Ishikawa (cell line): ENCODE measurements at regions not wholly inside any gene's neighbourhood (a gene's known extent, or its start where the extent isn't known, plus 50 kb on each side); places are given as distances from the start of the nearest gene placed in this dataset.

Experiments used
- CEBPB ChIP-seq: IDR thresholded peaks from 2 replicates; pipeline ENCODE4 v1.6.1; 2012
- CREB1 ChIP-seq: IDR thresholded peaks from 2 replicates; pipeline ENCODE4 v1.6.1; 2012; ENCODE audit warnings: low read depth
- EGR1 ChIP-seq: IDR thresholded peaks from 2 replicates; pipeline ENCODE4 v1.6.1; 2012
- EP300 ChIP-seq: IDR thresholded peaks from 2 replicates; pipeline ENCODE4 v1.6.1; 2012; ENCODE audit warnings: borderline replicate concordance
- FOXM1 ChIP-seq: IDR thresholded peaks from 2 replicates; pipeline ENCODE4 v1.6.1; 2012; ENCODE audit warnings: low read depth, borderline replicate concordance
- MAX ChIP-seq: IDR thresholded peaks from 2 replicates; pipeline ENCODE4 v1.6.1; 2012
- NFIC ChIP-seq: IDR thresholded peaks from 2 replicates; pipeline ENCODE4 v1.6.1; 2012
- RAD21 ChIP-seq: IDR thresholded peaks from 2 replicates; pipeline ENCODE4 v1.6.1; 2012; ENCODE audit warnings: low read depth
- TAF1 ChIP-seq: IDR thresholded peaks from 2 replicates; pipeline ENCODE4 v1.6.1; 2012; ENCODE audit warnings: low read depth, mild to moderate bottlenecking
- TCF12 ChIP-seq: IDR thresholded peaks from 2 replicates; pipeline ENCODE4 v1.6.1; 2012; ENCODE audit warnings: low read depth
- TEAD4 ChIP-seq: IDR thresholded peaks from 2 replicates; pipeline ENCODE4 v1.6.1; 2012
- YY1 ChIP-seq: IDR thresholded peaks from 2 replicates; pipeline ENCODE4 v1.6.1; 2012; ENCODE audit warnings: low read depth
- ZBTB7A ChIP-seq: IDR thresholded peaks from 2 replicates; pipeline ENCODE4 v1.6.1; 2012; ENCODE audit warnings: low read depth
- TF ChIP-seq, protein P1 (sequence below): IDR thresholded peaks from 2 replicates; pipeline ENCODE4 v1.6.1; 2012
- TF ChIP-seq, protein P2 (sequence below): IDR thresholded peaks from 2 replicates; pipeline ENCODE4 v1.6.1; 2012; ENCODE audit warnings: low read depth, mild to moderate bottlenecking

DNA sequence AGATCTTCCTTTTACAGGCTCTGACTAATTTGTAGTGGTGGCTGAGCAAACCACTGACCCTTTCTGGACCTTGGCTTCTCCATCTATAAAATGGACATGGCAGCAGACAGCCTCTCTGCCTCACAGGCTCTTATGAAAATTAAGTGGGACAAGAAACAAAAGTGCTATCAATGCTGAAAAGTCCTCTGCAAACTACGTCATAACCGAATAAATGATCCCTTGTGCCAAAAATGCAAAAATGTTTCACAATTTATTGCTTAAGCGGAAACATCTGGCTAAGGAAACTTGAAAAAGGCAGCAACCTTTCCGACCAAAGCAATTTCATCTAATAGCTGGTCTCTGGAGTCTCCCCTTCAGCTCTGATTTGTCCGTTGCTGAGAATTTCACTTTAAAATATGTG, 108.5 kb upstream of the PLXNC1 start:
- no peak for TF ChIP-seq MAX
- TF ChIP-seq, protein P1, sequence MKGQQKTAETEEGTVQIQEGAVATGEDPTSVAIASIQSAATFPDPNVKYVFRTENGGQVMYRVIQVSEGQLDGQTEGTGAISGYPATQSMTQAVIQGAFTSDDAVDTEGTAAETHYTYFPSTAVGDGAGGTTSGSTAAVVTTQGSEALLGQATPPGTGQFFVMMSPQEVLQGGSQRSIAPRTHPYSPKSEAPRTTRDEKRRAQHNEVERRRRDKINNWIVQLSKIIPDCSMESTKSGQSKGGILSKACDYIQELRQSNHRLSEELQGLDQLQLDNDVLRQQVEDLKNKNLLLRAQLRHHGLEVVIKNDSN: no peak
- TF ChIP-seq TEAD4: no peak
- TF ChIP-seq FOXM1: no peak
- TF ChIP-seq YY1: no peak
- no peak for TF ChIP-seq NFIC

- TF ChIP-seq ZBTB7A (no peak), FOXM1 (no peak), EP300 (no peak), CREB1 (no peak), TEAD4 (no peak), TCF12 (no peak), YY1 (no peak), EGR1 (no peak), TAF1 (no peak)
These were observed 106.5 kb upstream of the PLXNC1 start for GRCh38 chr12:94041850-94042249.

GRCh38 chr12:94042321-94042720, 106.1 kb upstream of the PLXNC1 start:
- TF ChIP-seq TAF1 (no peak), CEBPB (no peak), FOXM1 (no peak), TCF12 (no peak), CREB1 (no peak), EGR1 (no peak), RAD21 (no peak), MAX (no peak), NFIC (no peak)
- TF ChIP-seq, protein P1: no peak

DNA sequence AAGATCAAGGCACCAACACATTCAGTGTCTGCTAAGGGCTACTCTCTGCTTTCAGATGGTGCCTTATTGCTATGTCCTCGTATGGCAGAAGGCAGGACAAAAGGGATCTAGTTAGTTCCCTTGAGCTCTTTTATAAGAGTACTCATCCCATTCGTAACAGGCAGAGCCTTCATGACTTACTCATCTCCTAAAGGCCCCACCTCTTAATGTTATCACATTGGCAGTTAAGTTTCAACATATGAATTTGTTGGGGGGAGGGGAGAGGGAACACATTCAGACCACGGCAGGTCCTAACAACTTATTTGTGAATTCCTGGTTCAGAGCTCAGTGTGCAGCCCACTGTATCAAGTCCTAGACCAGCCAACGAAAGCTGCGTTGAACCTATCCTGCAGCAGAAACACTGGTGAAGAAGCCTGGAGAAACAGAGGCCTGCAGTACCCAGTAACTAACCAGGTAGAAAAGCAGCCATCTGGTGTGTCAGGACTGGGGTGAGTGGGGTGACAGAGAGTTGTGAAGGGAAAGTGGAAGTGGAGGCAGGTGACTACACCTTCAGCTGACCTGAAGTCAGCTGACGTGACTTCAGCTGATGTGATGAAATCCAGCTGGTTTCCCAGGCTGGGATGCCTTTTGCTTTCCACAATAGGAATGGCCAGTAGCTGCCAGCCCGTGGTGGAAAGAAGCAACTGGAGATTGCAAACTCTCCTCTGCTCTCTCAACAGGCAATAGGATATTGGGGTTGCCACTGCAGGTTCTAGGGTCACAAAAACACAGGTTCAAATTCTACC, 101.6 kb upstream of the PLXNC1 start:
- no peak for TF ChIP-seq TCF12
- no peak for TF ChIP-seq RAD21
- TF ChIP-seq, protein P1: no peak
- no peak for TF ChIP-seq CREB1
- TF ChIP-seq ZBTB7A: no peak
- TF ChIP-seq EP300: no peak
- no peak for TF ChIP-seq CEBPB
- no peak for TF ChIP-seq NFIC
- no peak for TF ChIP-seq EGR1
- TF ChIP-seq, protein P2, sequence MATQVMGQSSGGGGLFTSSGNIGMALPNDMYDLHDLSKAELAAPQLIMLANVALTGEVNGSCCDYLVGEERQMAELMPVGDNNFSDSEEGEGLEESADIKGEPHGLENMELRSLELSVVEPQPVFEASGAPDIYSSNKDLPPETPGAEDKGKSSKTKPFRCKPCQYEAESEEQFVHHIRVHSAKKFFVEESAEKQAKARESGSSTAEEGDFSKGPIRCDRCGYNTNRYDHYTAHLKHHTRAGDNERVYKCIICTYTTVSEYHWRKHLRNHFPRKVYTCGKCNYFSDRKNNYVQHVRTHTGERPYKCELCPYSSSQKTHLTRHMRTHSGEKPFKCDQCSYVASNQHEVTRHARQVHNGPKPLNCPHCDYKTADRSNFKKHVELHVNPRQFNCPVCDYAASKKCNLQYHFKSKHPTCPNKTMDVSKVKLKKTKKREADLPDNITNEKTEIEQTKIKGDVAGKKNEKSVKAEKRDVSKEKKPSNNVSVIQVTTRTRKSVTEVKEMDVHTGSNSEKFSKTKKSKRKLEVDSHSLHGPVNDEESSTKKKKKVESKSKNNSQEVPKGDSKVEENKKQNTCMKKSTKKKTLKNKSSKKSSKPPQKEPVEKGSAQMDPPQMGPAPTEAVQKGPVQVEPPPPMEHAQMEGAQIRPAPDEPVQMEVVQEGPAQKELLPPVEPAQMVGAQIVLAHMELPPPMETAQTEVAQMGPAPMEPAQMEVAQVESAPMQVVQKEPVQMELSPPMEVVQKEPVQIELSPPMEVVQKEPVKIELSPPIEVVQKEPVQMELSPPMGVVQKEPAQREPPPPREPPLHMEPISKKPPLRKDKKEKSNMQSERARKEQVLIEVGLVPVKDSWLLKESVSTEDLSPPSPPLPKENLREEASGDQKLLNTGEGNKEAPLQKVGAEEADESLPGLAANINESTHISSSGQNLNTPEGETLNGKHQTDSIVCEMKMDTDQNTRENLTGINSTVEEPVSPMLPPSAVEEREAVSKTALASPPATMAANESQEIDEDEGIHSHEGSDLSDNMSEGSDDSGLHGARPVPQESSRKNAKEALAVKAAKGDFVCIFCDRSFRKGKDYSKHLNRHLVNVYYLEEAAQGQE: no peak
- TF ChIP-seq FOXM1: no peak
- TF ChIP-seq YY1: no peak
- TF ChIP-seq TEAD4: no peak
- no peak for TF ChIP-seq TAF1
- no peak for TF ChIP-seq MAX

GRCh38 chr12:94047781-94048567, 100.4 kb upstream of the PLXNC1 start:
- TF ChIP-seq TEAD4 (no peak), FOXM1 (no peak), CREB1 (no peak), EP300 (no peak), ZBTB7A (no peak), YY1 (no peak), MAX (no peak), TCF12 (no peak), CEBPB (no peak), EGR1 (no peak), TAF1 (no peak), RAD21 (no peak), NFIC (no peak)
- TF ChIP-seq, protein P1: no peak
- TF ChIP-seq, protein P2: no peak
